GM12891 (cell line): ENCODE measurements at regions not wholly inside any gene's neighbourhood (a gene's known extent, or its start where the extent isn't known, plus 50 kb on each side); places are given as distances from the start of the nearest gene placed in this dataset.

ENCODE experiments used
- POLR2A ChIP-seq: IDR thresholded peaks from 2 replicates; pipeline ENCODE4 v1.6.1; 2011; ENCODE audit warnings: low read depth, low read length, control low read depth
- SPI1 ChIP-seq: IDR thresholded peaks from 2 replicates; pipeline ENCODE4 v1.6.1; 2011; ENCODE audit warnings: low read depth, low read length, control low read depth
- TAF1 ChIP-seq: IDR thresholded peaks from 2 replicates; pipeline ENCODE4 v1.6.1; 2011; ENCODE audit warnings: low read depth, low read length, control low read depth

DNA sequence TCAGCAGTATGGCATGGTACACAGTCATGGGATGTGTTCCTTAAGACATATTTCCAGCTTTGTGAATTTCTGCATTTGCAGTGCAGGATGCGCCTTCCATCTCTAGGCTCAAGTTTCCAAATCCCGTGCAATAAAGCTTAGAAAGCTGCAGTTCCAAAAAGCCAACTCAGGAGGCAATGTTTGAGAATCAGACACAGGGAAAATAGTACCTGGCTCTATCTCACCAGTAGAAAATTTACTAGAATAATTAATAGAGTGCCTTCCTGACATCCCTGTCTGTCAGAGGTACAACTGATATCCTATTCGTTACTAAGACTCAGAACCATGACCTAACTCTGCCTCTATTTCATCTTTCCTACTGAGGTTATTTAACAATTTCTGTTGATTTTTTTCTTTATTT, 1333.0 kb downstream of the PCDH19 start:
- TF ChIP-seq TAF1 (no peak), POLR2A (no peak), SPI1 (no peak)
